Stomach (tissue), 4 donors: ENCODE measurements at regions not wholly inside any gene's neighbourhood (a gene's known extent, or its start where the extent isn't known, plus 50 kb on each side); places are given as distances from the start of the nearest gene placed in this dataset.

ENCODE experiments used
- CTCF ChIP-seq, 7 experiments: fragments of 450-650 bp in 4 of 7; fragments of 200-600 bp in 3 of 7; sonication (generic) in 3 of 7; IDR thresholded peaks; one replicate each; pipeline ENCODE4 v1.5.1; 2016 to 2019; ENCODE audit warnings: antibody characterized with exemption in 7 of 7, control low read depth in 2 of 7, mild to moderate bottlenecking in 1 of 7
- POLR2AphosphoS5 ChIP-seq, 3 donors: sonication (generic); formaldehyde crosslinking; IDR thresholded peaks; one replicate each; pipeline ENCODE4 v1.6.1; 2016; ENCODE audit warnings: antibody characterized with exemption in 3 of 3

GRCh38 chr5:173715607-173716006 is 99.2 kb upstream of the BOD1 start:
- no peak for TF ChIP-seq CTCF (IDR thresholded peaks at IDR 0.05)
- TF ChIP-seq POLR2AphosphoS5 (IDR thresholded peaks at IDR 0.05): no peak
